HG03558 (cell line): ENCODE measurements at regions not wholly inside any gene's neighbourhood (a gene's known extent, or its start where the extent isn't known, plus 50 kb on each side); places are given as distances from the start of the nearest gene placed in this dataset.

Experiments
- ATAC-seq: cut with Tn5 transposase; IDR thresholded peaks from one replicate; pipeline ENCODE4 v1.9.1; 2021; ENCODE audit warnings: moderate number of reproducible peaks; ENCODE audit not compliant: unreplicated experiment; ENCODE audit errors: extremely low read depth

- no peak for ATAC-seq
Measured at GRCh38 chr18:47758000-47758399, 172.5 kb downstream of the SMAD2 start.

GRCh38 chr18:47756364-47757016, 174.0 kb downstream of the SMAD2 start:
- no peak for ATAC-seq

- no peak for ATAC-seq
Measured at GRCh38 chr18:47755102-47755456, 175.4 kb downstream of the SMAD2 start.

GRCh38 chr18:47754311-47755101, 176.0 kb downstream of the SMAD2 start:
- ATAC-seq = no peak

GRCh38 chr18:47752796-47753645, 177.4 kb downstream of the SMAD2 start:
- ATAC-seq = no peak

GRCh38 chr18:47750889-47751423, 179.5 kb downstream of the SMAD2 start:
- ATAC-seq = no peak

GRCh38 chr18:47749600-47749973, 180.9 kb downstream of the SMAD2 start:
- ATAC-seq = no peak

GRCh38 chr18:47748847-47749599, 181.4 kb downstream of the SMAD2 start:
- ATAC-seq = peak; percentile 74

- no peak for ATAC-seq
Measured at GRCh38 chr18:47748093-47748796, 182.2 kb downstream of the SMAD2 start.

- no peak for ATAC-seq
Measured at GRCh38 chr18:47747260-47747795, 183.1 kb downstream of the SMAD2 start.

- ATAC-seq = no peak
Measured at GRCh38 chr18:47746615-47747014, 183.8 kb downstream of the SMAD2 start.

- no peak for ATAC-seq
Measured at GRCh38 chr18:47745227-47745626, 185.2 kb downstream of the SMAD2 start.

GRCh38 chr18:47737956-47738355, 192.5 kb downstream of the SMAD2 start:
- no peak for ATAC-seq

GRCh38 chr18:47737198-47737830, 193.1 kb downstream of the SMAD2 start:
- ATAC-seq = no peak

- ATAC-seq = no peak
Measured at GRCh38 chr18:47736376-47737140, 193.9 kb downstream of the SMAD2 start.

GRCh38 chr18:47735041-47735702, 195.3 kb downstream of the SMAD2 start:
- ATAC-seq = no peak

GRCh38 chr18:47731276-47731675, 199.2 kb downstream of the SMAD2 start:
- ATAC-seq = no peak

- no peak for ATAC-seq
Measured at GRCh38 chr18:47730795-47731194, 199.7 kb downstream of the SMAD2 start.
